GM21390 (cell line): ENCODE measurements at regions not wholly inside any gene's neighbourhood (a gene's known extent, or its start where the extent isn't known, plus 50 kb on each side); places are given as distances from the start of the nearest gene placed in this dataset.

Source experiments
- ATAC-seq: cut with Tn5 transposase; IDR thresholded peaks from one replicate; pipeline ENCODE4 v1.9.1; 2021; ENCODE audit not compliant: unreplicated experiment

GRCh38 chr22:27636716-27637508 lies 164.6 kb downstream of the MN1 start:
- ATAC-seq = no peak

- no peak for ATAC-seq
These were observed 164.0 kb downstream of the MN1 start for GRCh38 chr22:27637604-27638003.

- ATAC-seq = no peak
These were observed 163.0 kb downstream of the MN1 start for GRCh38 chr22:27638329-27639233.

- ATAC-seq = no peak
These were observed 162.1 kb downstream of the MN1 start for GRCh38 chr22:27639248-27640086.

- ATAC-seq = no peak
These were observed 160.3 kb downstream of the MN1 start for GRCh38 chr22:27641049-27641795.

GRCh38 chr22:27642104-27642800 lies 159.3 kb downstream of the MN1 start:
- ATAC-seq = no peak

GRCh38 chr22:27643907-27644306 lies 157.6 kb downstream of the MN1 start:
- no peak for ATAC-seq

- ATAC-seq = no peak
These were observed 157.0 kb downstream of the MN1 start for GRCh38 chr22:27644566-27644965.

GRCh38 chr22:27647540-27647939 lies 154.0 kb downstream of the MN1 start:
- ATAC-seq = no peak

- ATAC-seq = no peak
These were observed 153.5 kb downstream of the MN1 start for GRCh38 chr22:27648074-27648473.

- ATAC-seq = no peak
These were observed 152.7 kb downstream of the MN1 start for GRCh38 chr22:27648853-27649252.

GRCh38 chr22:27650572-27650971 lies 151.0 kb downstream of the MN1 start:
- ATAC-seq = no peak

GRCh38 chr22:27650985-27651384 lies 150.6 kb downstream of the MN1 start:
- ATAC-seq = no peak

GRCh38 chr22:27651486-27651885 lies 150.1 kb downstream of the MN1 start:
- ATAC-seq = no peak

GRCh38 chr22:27654546-27655445 lies 146.8 kb downstream of the MN1 start:
- no peak for ATAC-seq

- no peak for ATAC-seq
These were observed 145.9 kb downstream of the MN1 start for GRCh38 chr22:27655582-27656185.

- ATAC-seq = no peak
These were observed 144.6 kb downstream of the MN1 start for GRCh38 chr22:27656970-27657369.

- ATAC-seq = no peak
These were observed 141.2 kb downstream of the MN1 start for GRCh38 chr22:27660306-27660705.
